ENCODE measurements at regions not wholly inside any gene's neighbourhood (a gene's known extent, or its start where the extent isn't known, plus 50 kb on each side); places are given as distances from the start of the nearest gene placed in this dataset.

DNA sequence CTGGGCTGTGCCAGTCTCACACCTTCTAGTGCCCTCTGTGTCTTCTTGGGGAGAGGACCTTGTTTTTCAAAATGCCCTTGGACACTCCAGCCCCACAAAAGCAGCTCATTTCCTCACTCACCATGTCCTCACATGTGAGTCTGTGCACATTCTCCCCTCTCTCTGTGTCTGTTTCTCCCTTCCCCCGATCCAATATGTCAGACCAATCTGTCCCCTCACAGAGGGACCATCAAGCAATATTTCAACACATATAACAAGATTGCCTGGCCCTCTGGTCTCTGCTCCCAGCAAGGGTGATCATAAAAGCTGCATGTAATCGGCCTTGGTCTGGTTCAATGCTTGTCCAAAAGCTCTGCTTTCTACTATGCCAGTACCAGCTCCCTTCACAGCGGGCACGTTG lies 261.2 kb downstream of the MATN1 start:
- TF ChIP-seq POLR2A (IDR thresholded peaks at IDR 0.05) (no peak), POLR2AphosphoS5 (IDR thresholded peaks at IDR 0.05) (no peak)
- TF ChIP-seq, protein P1, sequence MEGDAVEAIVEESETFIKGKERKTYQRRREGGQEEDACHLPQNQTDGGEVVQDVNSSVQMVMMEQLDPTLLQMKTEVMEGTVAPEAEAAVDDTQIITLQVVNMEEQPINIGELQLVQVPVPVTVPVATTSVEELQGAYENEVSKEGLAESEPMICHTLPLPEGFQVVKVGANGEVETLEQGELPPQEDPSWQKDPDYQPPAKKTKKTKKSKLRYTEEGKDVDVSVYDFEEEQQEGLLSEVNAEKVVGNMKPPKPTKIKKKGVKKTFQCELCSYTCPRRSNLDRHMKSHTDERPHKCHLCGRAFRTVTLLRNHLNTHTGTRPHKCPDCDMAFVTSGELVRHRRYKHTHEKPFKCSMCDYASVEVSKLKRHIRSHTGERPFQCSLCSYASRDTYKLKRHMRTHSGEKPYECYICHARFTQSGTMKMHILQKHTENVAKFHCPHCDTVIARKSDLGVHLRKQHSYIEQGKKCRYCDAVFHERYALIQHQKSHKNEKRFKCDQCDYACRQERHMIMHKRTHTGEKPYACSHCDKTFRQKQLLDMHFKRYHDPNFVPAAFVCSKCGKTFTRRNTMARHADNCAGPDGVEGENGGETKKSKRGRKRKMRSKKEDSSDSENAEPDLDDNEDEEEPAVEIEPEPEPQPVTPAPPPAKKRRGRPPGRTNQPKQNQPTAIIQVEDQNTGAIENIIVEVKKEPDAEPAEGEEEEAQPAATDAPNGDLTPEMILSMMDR (IDR thresholded peaks at IDR 0.05), result no peak
